ENCODE measurements at regions not wholly inside any gene's neighbourhood (a gene's known extent, or its start where the extent isn't known, plus 50 kb on each side); places are given as distances from the start of the nearest gene placed in this dataset.

GRCh38 chr4:15376594-15376993, 51.2 kb upstream of the C1QTNF7 start:
- DNase-seq, result no peak
